A673 (cell line): ENCODE measurements at regions not wholly inside any gene's neighbourhood (a gene's known extent, or its start where the extent isn't known, plus 50 kb on each side); places are given as distances from the start of the nearest gene placed in this dataset.

Source experiments
- BruUV-seq: library from RNA; stranded (reverse); fragments of 400-500 nt; replicated peaks from 2 replicates; lab custom pipeline; 2021; lab: Mats Ljungman, UMichigan
- CTCF ChIA-PET: fragments of 300-600 bp; sonication (Branson Sonifier 250); formaldehyde crosslinking; loops from one replicate; lab custom pipeline; 2022; ENCODE audit warnings: antibody characterized with exemption; lab: Charles Lee
- POLR2A ChIA-PET: fragments of 300-600 bp; sonication (Branson Sonifier 250); formaldehyde crosslinking; loops from one replicate; lab custom pipeline; 2022; ENCODE audit warnings: antibody characterized with exemption; ENCODE audit not compliant: low non-redundant PET; lab: Charles Lee
- DNase-seq: peaks from one replicate; pipeline ENCODE4 v3.0.0-alpha.2; 2015; ENCODE audit warnings: low spot score
- H3K27ac ChIP-seq: fragments of 200-600 bp; sonication (generic); 2 replicates; pipeline ENCODE4 v1.5.1; 2016; ENCODE audit warnings: mixed run types, low read depth, mild to moderate bottlenecking, mixed read lengths, antibody characterized with exemption, low read length; ENCODE audit not compliant: poor library complexity, severe bottlenecking
- H3K27me3 ChIP-seq: fragments of 200-600 bp; sonication (generic); replicated peaks from 2 replicates; pipeline ENCODE4 v1.6.1; 2017; ENCODE audit warnings: mixed run types, low read depth, mild to moderate bottlenecking, mixed read lengths, antibody characterized with exemption, low read length; ENCODE audit not compliant: insufficient read depth, poor library complexity
- H3K36me3 ChIP-seq: fragments of 200-600 bp; sonication (generic); 2 replicates; pipeline ENCODE4 v1.6.1; 2016; ENCODE audit warnings: mixed run types, mild to moderate bottlenecking, mixed read lengths, antibody characterized with exemption, low read length; ENCODE audit not compliant: insufficient read depth, poor library complexity, severe bottlenecking
- H3K4me1 ChIP-seq: fragments of 200-600 bp; sonication (generic); 2 replicates; pipeline ENCODE4 v1.6.1; 2017; ENCODE audit warnings: mixed run types, mild to moderate bottlenecking, mixed read lengths, antibody characterized with exemption, low read length; ENCODE audit not compliant: insufficient read depth, poor library complexity, severe bottlenecking
- H3K4me3 ChIP-seq: fragments of 200-600 bp; sonication (generic); 2 replicates; pipeline ENCODE4 v1.5.1; 2016; ENCODE audit warnings: low read depth, mixed run types, mild to moderate bottlenecking, mixed read lengths, low read length; ENCODE audit not compliant: poor library complexity, severe bottlenecking
- H3K9me3 ChIP-seq: fragments of 200-600 bp; sonication (generic); 2 replicates; pipeline ENCODE4 v1.6.1; 2016; ENCODE audit warnings: mixed run types, low read depth, mild to moderate bottlenecking, mixed read lengths, antibody characterized with exemption, low read length; ENCODE audit not compliant: poor library complexity, severe bottlenecking
- CTCF ChIP-seq: fragments of 300-800, 200-600 bp; sonication (generic); conservative IDR thresholded peaks from 2 replicates; pipeline ENCODE4 v1.5.1; 2017; ENCODE audit warnings: low read depth, mild to moderate bottlenecking, antibody characterized with exemption, low read length, moderate library complexity, mixed read lengths
- EZH2 ChIP-seq: fragments of 200-600 bp; sonication (generic); IDR thresholded peaks from 2 replicates; pipeline ENCODE4 v1.6.1; 2017; ENCODE audit warnings: borderline replicate concordance, low read depth, mild to moderate bottlenecking, mixed read lengths, antibody characterized with exemption, low read length; ENCODE audit not compliant: poor library complexity, severe bottlenecking
- intact Hi-C: fragments of 100-400 bp; cut with micrococcal nuclease; formaldehyde crosslinking; loops from one replicate; pipeline ENCODE4 v1.10.0; 2022; ENCODE audit not compliant: unreplicated experiment

DNA sequence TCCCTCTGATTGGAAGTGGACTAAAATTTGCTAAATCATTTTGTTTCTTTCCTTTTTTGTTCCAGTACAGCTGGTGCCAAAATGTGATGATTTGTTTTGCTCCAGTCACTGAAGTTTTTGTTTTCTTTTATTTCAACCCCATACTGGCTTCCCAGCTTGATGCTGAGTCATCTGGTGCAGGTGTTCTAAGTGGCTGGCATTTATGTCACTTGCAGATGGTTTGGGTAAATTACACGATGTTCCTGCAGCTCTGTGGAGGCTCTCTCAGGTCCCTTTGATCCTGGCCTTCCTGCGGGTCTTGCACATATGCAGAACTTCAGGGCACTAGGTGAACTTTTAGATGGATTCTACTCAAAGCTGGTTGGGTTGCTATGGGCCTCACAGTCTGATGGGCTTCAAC is 577.7 kb downstream of the HAO1 start:
- TF ChIP-seq EZH2 (no peak), CTCF (no peak)
- POLR2A ChIA-PET: no interaction called here
- Histone ChIP-seq H3K27me3 (no peaks in the 10 kb centered on the region), H3K4me1 (no peaks in the 10 kb centered on the region), H3K4me3 (no peak overlapping the region), H3K36me3 (no peaks in the 10 kb centered on the region), H3K9me3 (no peaks in the 10 kb centered on the region), H3K27ac (no peak overlapping the region)
- no TSS peak for BruUV-seq
- intact Hi-C loops: no loop called here
- no peak for DNase-seq
- CTCF ChIA-PET: no interaction called here

DNA sequence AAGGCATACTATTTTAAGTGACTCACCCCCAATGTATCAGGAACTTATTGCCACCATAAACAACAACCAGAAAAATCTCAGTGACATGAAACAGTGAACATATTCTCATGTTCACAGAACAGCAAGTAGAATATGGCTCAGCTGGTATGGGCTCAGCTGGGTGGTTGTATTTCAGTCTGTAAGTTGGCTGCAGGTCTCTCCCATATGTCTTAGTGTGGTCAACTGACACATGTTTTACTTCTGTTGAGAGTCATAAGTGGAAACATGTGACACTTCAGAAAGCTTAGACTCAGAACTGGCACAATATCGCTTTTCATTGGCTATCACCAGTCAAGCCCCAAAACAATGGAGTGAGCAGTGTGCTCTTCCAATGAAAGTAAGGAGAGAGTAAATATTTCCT is 574.1 kb downstream of the HAO1 start:
- Histone ChIP-seq H3K36me3 (no peaks in the 10 kb centered on the region), H3K4me1 (no peaks in the 10 kb centered on the region), H3K4me3 (no peak overlapping the region), H3K27me3 (no peaks in the 10 kb centered on the region), H3K9me3 (no peaks in the 10 kb centered on the region), H3K27ac (no peak overlapping the region)
- TF ChIP-seq EZH2 (no peak), CTCF (no peak)
- intact Hi-C loops: no loop called here
- ChIA-PET POLR2A (no interaction called here), CTCF (no interaction called here)
- no TSS peak for BruUV-seq
- no peak for DNase-seq

- no peaks in the 10 kb centered on the region for H3K27me3 ChIP-seq
- intact Hi-C loops: no loop called here
- no peak overlapping the region for H3K4me3 ChIP-seq
- no TSS peak for BruUV-seq
- H3K27ac ChIP-seq: no peak overlapping the region
- H3K4me1 ChIP-seq: no peaks in the 10 kb centered on the region
- CTCF ChIA-PET: no interaction called here
- no peaks in the 10 kb centered on the region for H3K36me3 ChIP-seq
- POLR2A ChIA-PET: no interaction called here
- TF ChIP-seq CTCF (no peak), EZH2 (no peak)
- no peak for DNase-seq
- H3K9me3 ChIP-seq: no peaks in the 10 kb centered on the region
These were observed 568.6 kb downstream of the HAO1 start for GRCh38 chr20:7371518-7372163.
